ENCODE measurements at regions not wholly inside any gene's neighbourhood (a gene's known extent, or its start where the extent isn't known, plus 50 kb on each side); places are given as distances from the start of the nearest gene placed in this dataset.

DNA sequence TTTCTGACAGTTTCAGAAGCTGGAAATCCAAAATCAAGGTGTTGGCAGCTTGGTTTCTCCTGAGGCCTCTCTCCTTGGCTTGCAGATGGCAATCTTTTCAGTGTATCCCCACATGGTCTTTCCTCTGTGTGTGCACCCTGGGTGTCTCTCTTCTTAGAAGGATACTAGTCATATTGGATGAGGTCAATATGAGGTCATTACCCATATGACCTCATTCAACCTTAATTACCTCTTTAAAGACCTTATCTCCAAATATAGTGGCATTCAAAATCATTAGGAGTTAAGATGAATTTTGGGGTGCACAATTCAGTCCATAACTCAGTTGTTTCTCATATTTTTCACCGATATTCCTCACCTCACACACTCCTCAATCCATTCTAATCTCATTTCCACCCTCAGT, 92.4 kb upstream of the TGM3 start:
- no peaks in the 10 kb centered on the region for H3K9me3 ChIP-seq (replicated peaks in 1 of 11)
- TF ChIP-seq Cebpa-rat (IDR thresholded peaks at IDR 0.05): no peak
- H3K27ac ChIP-seq: no peak overlapping the region
- peaks cover 0 to 6% (median 0%) of the 10 kb centered on the region in 11 experiments; a peak in 2 of 22 replicates for H3K27me3 ChIP-seq
- H4K20me1 ChIP-seq: no peaks in the 10 kb centered on the region; a peak in 1 of 22 replicates
- no peak overlapping the region for H3K9ac ChIP-seq
- H3K4me3 ChIP-seq: no peak overlapping the region
- no peak overlapping the region for H3K4me2 ChIP-seq
- no peaks in the 10 kb centered on the region for H3K36me3 ChIP-seq
- peaks cover 16 to 32% (median 19%) of the 10 kb centered on the region in 10 experiments; a peak in 19 of 20 replicates for H3K4me1 ChIP-seq

DNA sequence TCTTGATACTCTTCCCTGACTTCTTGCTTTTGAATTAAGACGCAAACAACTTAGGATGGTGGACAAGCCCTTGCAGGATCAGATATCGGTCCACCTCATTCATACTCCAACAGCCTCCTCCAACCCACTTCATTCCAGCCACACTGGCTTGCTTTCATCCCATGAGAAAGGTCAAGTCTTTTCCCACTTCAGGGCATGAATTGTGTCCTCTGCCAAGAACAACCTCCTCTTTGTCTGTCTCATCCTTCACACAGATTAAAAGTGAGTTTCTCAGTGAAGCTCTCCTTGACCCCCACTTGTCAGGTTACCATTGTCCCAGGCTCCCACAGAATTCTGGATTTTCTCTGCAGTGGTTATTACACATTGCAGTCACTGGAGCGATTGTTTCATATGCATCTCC, 91.8 kb upstream of the TGM3 start:
- no peak overlapping the region for H3K4me2 ChIP-seq
- no peaks in the 10 kb centered on the region for H3K36me3 ChIP-seq
- peaks cover 16 to 38% (median 23%) of the 10 kb centered on the region in 10 experiments; a peak in 19 of 20 replicates for H3K4me1 ChIP-seq
- no peaks in the 10 kb centered on the region; a peak in 1 of 22 replicates for H4K20me1 ChIP-seq
- H3K9ac ChIP-seq: no peak overlapping the region
- H3K27ac ChIP-seq: no peak overlapping the region
- H3K27me3 ChIP-seq: peaks cover 0 to 6% (median 0%) of the 10 kb centered on the region in 11 experiments; a peak in 2 of 22 replicates
- TF ChIP-seq Cebpa-rat (IDR thresholded peaks at IDR 0.05): no peak
- H3K4me3 ChIP-seq: no peak overlapping the region
- H3K9me3 ChIP-seq (replicated peaks in 1 of 11): no peaks in the 10 kb centered on the region

DNA sequence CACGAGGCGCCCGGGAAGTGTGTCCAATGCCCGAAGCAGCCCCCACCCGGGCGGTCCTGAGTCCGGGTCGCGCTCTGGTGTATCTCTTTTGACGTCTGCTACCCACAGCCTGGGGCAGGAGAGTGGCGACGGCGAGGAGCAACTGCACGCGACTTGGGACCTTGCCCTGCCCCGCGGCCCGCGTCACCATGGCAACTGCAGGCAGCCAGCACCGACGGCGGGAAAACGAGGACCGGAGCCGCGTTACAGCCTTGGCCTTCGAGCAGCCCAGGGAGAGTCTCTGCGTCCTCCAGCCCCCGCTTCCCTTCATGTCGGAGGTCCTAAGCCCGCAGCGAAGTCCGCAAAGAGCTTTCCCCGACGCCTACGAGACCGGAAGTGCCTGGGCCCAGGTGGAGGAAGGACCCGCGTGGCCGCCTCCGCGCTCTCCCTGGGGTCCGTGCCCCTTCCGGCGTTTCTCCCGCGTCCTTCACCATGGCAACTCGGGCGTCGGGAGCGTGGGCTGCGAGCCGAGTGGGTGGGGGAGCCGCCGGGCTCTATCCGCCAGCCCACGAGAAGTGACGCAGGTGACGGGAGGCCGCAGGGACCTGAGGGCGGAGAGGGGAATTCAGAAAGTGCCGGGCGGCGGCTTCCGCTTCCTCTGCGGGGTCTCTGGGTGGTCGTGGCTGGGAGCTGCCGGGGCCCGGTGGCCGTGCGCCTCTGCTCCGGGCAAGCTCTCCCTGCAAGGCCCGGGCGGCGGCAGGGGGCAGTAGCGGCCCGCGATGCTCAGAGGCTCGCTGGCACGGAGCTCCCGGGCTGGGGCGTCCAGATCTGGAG, 88.6 kb upstream of the TGM3 start:
- Histone ChIP-seq H3K9me3 (replicated peaks in 1 of 11) (no peaks in the 10 kb centered on the region), H3K27me3 (peaks cover 0 to 6% (median 0%) of the 10 kb centered on the region in 11 experiments; a peak in 2 of 22 replicates), H3K36me3 (no peaks in the 10 kb centered on the region), H3K4me2 (peak overlapping the region; percentile 80 to 98 (median 92)), H4K20me1 (no peaks in the 10 kb centered on the region; a peak in 1 of 22 replicates), H3K27ac (peak overlapping the region; percentile 66 to 92 (median 69)), H3K4me1 (peaks cover 26 to 64% (median 45%) of the 10 kb centered on the region in 10 experiments), H3K9ac (peak overlapping the region; percentile 60 to 82 (median 75)), H3K4me3 (peak overlapping the region; percentile 55 to 71 (median 62))
- no peak for TF ChIP-seq Cebpa-rat (IDR thresholded peaks at IDR 0.05)

DNA sequence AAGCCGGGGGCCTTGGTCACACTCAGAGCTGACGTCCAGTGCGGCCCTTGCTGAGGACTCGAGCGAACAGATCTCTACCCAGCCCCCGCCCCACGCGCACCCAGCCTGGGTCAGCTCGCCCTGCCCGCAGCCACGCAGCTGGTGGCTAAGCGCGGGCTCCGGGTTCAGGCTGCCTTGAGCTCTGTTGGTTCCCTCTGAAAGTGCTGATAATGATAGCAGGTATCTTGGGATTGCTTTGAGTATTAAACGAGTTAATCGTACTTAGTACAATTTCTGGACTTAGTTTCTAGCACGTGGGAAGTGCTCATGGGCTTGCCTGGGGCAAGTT, 88.1 kb upstream of the TGM3 start:
- Histone ChIP-seq H3K27me3 (peaks cover 0 to 6% (median 0%) of the 10 kb centered on the region in 11 experiments; a peak in 2 of 22 replicates), H3K4me3 (peak overlapping the region; percentile 55 to 71 (median 62)), H3K9ac (peak overlapping the region; percentile 60 to 82 (median 75)), H4K20me1 (no peaks in the 10 kb centered on the region; a peak in 1 of 22 replicates), H3K9me3 (replicated peaks in 1 of 11) (no peaks in the 10 kb centered on the region), H3K4me2 (peak overlapping the region; percentile 80 to 98 (median 92)), H3K36me3 (no peaks in the 10 kb centered on the region), H3K27ac (peak overlapping the region; percentile 66 to 92 (median 69)), H3K4me1 (peaks cover 27 to 69% (median 50%) of the 10 kb centered on the region in 10 experiments)
- no peak for TF ChIP-seq Cebpa-rat (IDR thresholded peaks at IDR 0.05)

DNA sequence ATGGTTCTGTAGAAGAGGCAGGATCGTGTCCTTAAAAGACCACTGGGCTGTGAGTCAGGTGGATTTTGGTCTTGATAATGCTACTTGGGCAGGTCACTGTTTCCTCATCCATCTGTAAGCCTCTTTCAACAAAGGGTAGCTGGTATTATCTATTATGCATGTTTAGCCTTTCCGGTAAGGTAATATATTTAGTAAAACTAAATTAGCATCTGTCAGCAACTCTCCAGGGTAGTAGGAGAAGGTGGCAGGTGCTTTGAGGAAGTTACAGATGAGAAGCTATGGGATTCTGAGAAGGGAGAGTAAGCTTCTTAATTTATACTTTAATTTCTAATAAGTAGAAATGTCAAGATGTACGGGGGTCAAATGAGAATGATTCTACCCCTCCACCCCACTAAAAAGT, 86.9 kb upstream of the TGM3 start:
- peaks cover 0 to 6% (median 0%) of the 10 kb centered on the region in 11 experiments; a peak in 2 of 22 replicates for H3K27me3 ChIP-seq
- no peak for TF ChIP-seq Cebpa-rat (IDR thresholded peaks at IDR 0.05)
- H3K9ac ChIP-seq: peak overlapping the region in 3 of 11 experiments; percentile 77 to 82 (median 78); a peak in 3 of 22 replicates
- peak overlapping the region in 2 of 11 experiments; percentile 74 to 92; a peak in 3 of 22 replicates for H3K27ac ChIP-seq
- H3K4me2 ChIP-seq: peak overlapping the region in 6 of 11 experiments; percentile 1 to 95 (median 91); a peak in 10 of 22 replicates
- H3K9me3 ChIP-seq (replicated peaks in 1 of 11): no peaks in the 10 kb centered on the region
- peak overlapping the region in 2 of 10 experiments; percentile 3 to 33; a peak in 3 of 20 replicates for H3K4me3 ChIP-seq
- peaks cover 38 to 81% (median 61%) of the 10 kb centered on the region in 10 experiments for H3K4me1 ChIP-seq
- H3K36me3 ChIP-seq: no peaks in the 10 kb centered on the region
- H4K20me1 ChIP-seq: no peaks in the 10 kb centered on the region; a peak in 1 of 22 replicates

DNA sequence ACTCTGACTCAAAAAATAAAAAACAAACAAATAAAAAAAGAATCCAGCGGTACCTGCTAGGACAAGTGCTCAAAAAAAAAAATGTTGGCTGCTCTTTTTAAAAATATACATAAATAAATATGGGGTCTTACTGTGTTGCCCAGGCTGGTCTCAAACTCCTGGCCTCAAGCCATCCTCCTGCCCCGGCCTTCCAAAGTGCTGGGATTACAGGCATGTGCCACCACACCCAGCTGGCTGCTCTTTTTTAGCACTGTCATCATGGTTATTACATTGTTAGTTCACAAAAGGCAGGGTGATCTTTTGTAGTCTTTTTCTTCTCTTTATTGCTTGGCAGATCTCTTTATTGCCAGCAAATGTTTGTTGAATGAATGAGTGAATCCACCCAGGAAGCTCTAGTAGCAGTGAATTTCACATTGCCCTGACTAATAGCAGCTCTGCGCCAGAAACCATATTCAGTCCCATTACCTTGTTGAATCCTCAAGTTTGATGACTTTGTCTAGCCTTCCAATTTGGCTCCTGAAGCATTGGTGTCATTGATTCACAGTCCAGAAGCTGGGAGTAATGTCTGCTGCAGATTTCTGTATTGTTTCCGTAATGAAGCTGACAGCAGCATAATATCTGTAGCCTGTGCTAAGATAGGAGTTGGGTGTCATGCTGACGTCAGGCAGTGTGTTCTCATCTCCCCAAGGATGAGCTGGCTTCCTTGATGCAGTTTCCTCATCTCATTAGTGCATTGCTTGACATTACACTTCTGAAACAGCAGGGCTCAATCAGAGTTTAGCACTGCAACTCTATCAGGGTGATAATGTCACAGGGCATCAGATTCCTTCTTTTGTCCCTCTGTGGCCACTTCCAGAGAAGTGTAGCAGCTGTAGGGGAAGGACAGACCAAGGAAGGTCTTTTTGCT, 84.9 kb upstream of the TGM3 start:
- no peaks in the 10 kb centered on the region for H3K36me3 ChIP-seq
- peak overlapping the region in 7 of 11 experiments; percentile 6 to 82 (median 45); a peak in 10 of 22 replicates for H3K9ac ChIP-seq
- peak overlapping the region in 3 of 10 experiments; percentile 31 to 48 (median 33); a peak in 5 of 20 replicates for H3K4me3 ChIP-seq
- peak overlapping the region; percentile 13 to 95 (median 57); a peak in 21 of 22 replicates for H3K4me2 ChIP-seq
- TF ChIP-seq Cebpa-rat (IDR thresholded peaks at IDR 0.05): peak in 3 of 11 experiments; percentile 32 to 48 (median 37); a peak in 3 of 22 replicates
- H4K20me1 ChIP-seq: no peaks in the 10 kb centered on the region
- H3K9me3 ChIP-seq (replicated peaks in 1 of 11): no peaks in the 10 kb centered on the region
- H3K27ac ChIP-seq: peak overlapping the region; percentile 14 to 92 (median 43); a peak in 19 of 22 replicates
- peaks cover 38 to 95% (median 67%) of the 10 kb centered on the region in 10 experiments for H3K4me1 ChIP-seq
- peaks cover 0 to 6% (median 0%) of the 10 kb centered on the region in 11 experiments; a peak in 2 of 22 replicates for H3K27me3 ChIP-seq

DNA sequence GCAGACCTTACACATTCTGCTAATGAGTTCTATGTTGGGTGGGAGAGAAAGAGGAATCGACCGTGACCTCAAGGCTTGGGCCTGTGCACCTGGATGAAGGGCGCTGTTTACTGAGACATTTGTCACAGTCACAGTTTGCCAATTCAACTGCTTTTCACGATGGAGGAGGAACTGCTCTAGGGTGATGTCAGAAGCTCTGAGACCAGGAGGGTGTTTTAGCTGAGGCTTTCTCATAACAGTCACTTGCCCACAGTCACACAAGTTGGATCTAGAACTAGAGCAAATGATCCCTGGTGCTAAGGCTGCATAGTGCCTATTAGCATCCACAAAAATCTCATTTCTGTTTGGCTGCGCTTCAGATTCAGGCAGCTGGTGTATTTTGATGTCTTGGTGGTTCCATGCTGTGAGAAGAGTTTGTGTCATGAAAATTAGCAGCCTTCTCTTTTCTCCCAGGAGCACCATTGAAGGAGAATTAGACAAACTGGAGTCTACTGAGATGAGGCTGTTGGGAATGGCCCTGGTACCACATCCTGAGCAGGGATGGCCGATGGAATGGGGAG, 83.3 kb upstream of the TGM3 start:
- peak overlapping the region in 4 of 11 experiments; percentile 0 to 92 (median 72); a peak in 6 of 22 replicates for H3K27ac ChIP-seq
- H3K9me3 ChIP-seq (replicated peaks in 1 of 11): no peaks in the 10 kb centered on the region
- H3K36me3 ChIP-seq: no peaks in the 10 kb centered on the region
- no peaks in the 10 kb centered on the region for H3K27me3 ChIP-seq
- H3K4me3 ChIP-seq: no peak overlapping the region
- H3K9ac ChIP-seq: peak overlapping the region in 1 of 11 experiments; percentile 82; a peak in 1 of 22 replicates
- peak overlapping the region in 10 of 11 experiments; percentile 41 to 95 (median 64); a peak in 18 of 22 replicates for H3K4me2 ChIP-seq
- peaks cover 30 to 100% (median 64%) of the 10 kb centered on the region in 10 experiments for H3K4me1 ChIP-seq
- TF ChIP-seq Cebpa-rat (IDR thresholded peaks at IDR 0.05): no peak
- no peaks in the 10 kb centered on the region for H4K20me1 ChIP-seq

DNA sequence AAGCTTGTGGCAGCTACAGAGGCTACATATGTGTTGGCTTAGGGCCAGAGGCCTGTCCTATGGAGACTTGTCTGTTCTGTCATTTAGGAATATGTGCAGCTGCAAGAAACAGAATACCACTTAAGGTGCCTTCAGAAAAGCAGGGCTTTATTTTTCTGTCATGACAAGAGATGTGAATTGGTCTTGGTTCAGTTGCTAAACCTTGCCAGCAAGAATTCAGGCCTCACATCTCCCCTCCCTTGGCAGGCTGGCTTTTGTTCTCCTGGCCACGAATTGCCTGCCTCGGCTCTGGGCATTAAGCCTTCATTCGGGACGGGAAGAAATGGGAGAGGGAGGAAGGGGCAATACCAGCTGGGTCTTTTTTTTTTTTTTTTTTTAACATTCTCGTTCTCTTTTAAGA, 82.4 kb upstream of the TGM3 start:
- H3K4me1 ChIP-seq: peaks cover 31 to 99% (median 64%) of the 10 kb centered on the region in 10 experiments
- peak overlapping the region in 4 of 11 experiments; percentile 0 to 92 (median 47); a peak in 5 of 22 replicates for H3K27ac ChIP-seq
- no peaks in the 10 kb centered on the region for H3K27me3 ChIP-seq
- no peaks in the 10 kb centered on the region for H4K20me1 ChIP-seq
- H3K9me3 ChIP-seq (replicated peaks in 1 of 11): no peaks in the 10 kb centered on the region
- peak overlapping the region; percentile 41 to 95 (median 62); a peak in 21 of 22 replicates for H3K4me2 ChIP-seq
- no peak for TF ChIP-seq Cebpa-rat (IDR thresholded peaks at IDR 0.05)
- no peak overlapping the region for H3K4me3 ChIP-seq
- no peaks in the 10 kb centered on the region for H3K36me3 ChIP-seq
- 0 out of 22 replicates have a peak overlapping the region, but pooled peaks of 1 of the 11 experiments have one; percentile 48 for H3K9ac ChIP-seq

Data from BLaER1 treated with 17β-estradiol and CSF1 and Interleukin-3, amounts not matched to agents 10 nM and 100 nM (cell line).